ENCODE measurements at regions not wholly inside any gene's neighbourhood (a gene's known extent, or its start where the extent isn't known, plus 50 kb on each side); places are given as distances from the start of the nearest gene placed in this dataset.

DNA sequence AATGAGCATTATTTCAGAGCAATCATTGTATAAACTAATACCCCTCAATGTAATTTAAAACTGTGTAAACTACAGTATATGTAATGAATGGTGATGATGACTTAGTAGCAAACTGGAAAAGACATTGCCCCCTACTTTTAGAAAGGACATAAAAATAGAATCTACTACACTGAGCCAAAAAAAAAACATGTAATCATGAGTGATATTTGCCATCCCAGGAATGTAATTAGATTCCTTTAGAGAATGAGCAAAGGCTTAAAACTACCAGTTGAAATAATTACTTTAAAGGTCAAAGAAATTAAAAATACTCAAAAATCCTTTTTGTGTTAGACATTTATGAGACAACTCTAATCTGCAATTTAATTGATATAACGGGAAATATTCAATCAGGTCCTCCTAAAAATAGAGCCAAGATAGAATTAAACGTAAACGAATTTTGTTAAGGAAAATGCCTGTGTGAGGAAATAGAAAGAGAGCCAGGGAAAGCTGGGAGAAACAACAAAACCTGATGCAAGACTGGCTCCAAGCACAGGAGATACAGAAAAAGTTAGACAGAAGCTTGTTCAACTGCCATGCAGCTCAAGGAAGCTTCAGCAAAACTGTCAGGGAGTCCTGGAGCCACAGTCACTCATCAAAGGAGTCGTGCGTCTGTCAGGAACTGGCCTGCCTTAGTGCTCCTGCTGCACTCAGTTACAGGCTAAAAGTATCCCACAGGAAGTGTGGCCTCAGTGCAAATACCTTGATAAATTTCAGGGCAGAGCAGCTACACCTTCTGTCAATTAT is 655.7 kb upstream of the INTU start (continued):
- TF ChIP-seq, protein P1, sequence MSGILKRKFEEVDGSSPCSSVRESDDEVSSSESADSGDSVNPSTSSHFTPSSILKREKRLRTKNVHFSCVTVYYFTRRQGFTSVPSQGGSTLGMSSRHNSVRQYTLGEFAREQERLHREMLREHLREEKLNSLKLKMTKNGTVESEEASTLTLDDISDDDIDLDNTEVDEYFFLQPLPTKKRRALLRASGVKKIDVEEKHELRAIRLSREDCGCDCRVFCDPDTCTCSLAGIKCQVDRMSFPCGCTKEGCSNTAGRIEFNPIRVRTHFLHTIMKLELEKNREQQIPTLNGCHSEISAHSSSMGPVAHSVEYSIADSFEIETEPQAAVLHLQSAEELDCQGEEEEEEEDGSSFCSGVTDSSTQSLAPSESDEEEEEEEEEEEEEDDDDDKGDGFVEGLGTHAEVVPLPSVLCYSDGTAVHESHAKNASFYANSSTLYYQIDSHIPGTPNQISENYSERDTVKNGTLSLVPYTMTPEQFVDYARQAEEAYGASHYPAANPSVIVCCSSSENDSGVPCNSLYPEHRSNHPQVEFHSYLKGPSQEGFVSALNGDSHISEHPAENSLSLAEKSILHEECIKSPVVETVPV (CRISPR knock-in tag; IDR thresholded peaks at IDR 0.05), result no peak
- TF ChIP-seq ZNF70 (CRISPR knock-in tag; IDR thresholded peaks at IDR 0.05), result no peak

DNA sequence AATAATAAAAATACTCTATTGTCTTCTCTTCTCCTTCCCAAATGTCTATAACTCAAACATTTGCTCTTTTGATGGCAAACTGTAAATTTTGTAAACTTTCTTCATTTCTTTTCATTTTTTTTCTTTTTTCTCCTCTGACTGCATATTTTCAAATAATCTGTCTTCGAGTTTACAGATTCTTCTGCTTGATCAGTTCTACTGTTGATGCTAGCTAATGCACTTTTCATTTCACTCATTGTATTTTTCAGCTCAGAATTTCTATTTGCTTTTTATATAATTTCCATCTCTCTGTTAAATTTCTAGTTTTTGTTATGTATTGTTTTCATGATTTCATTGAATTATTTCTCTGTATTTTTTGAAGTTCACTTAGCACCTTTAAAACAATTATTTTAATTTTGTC is 646.8 kb upstream of the INTU start:
- ATAC-seq, result no peak
- TF ChIP-seq ZFP30 (CRISPR knock-in tag; IDR thresholded peaks at IDR 0.05), result peak; percentile 85
- no peak for TF ChIP-seq ZNF8 (CRISPR knock-in tag; IDR thresholded peaks at IDR 0.05)

DNA sequence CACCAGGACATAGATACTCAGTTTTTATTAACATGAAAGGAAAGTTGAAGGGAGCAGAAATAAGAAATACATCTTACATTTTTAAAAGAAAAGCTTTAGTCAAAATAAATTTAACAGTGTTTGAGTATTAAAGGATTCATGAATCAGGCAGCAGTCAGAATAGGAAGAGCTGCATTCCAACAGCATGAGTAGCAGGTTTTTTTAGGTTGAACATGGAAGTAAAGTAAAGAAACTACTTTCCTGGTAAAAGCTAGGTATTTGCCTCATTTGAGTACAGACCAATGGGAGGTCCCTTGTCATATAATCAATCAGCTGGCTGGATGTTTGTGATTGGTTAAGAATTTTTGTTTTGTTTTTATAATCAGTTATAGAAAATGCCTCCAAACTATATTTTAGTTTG is 645.9 kb upstream of the INTU start:
- ATAC-seq, result no peak

DNA sequence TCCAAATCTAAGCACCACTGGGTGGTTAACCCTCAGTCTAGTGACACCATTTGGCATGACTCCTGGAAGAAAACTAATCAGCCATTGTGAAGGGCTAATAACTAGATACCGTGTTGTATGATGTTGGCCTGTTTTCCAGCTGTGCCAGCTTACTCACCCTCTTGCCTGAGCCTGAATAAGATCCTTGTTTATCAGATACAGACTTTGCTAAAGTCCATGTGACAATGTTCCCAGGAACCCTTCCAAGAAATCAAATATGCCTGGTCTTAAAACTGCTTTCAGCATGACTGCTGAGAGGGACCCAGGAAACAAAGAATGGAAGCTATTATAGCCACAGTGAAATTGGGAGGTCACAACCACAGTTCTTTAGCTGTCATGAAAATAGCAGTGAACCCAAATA is 640.8 kb upstream of the INTU start:
- ATAC-seq, result no peak
- no peak for TF ChIP-seq OSR1 (CRISPR knock-in tag; IDR thresholded peaks at IDR 0.05)

More for the DNA sequence above, 645.9 kb upstream of the INTU start:
- TF ChIP-seq ISL1 (CRISPR knock-in tag; IDR thresholded peaks at IDR 0.05), result no peak

DNA sequence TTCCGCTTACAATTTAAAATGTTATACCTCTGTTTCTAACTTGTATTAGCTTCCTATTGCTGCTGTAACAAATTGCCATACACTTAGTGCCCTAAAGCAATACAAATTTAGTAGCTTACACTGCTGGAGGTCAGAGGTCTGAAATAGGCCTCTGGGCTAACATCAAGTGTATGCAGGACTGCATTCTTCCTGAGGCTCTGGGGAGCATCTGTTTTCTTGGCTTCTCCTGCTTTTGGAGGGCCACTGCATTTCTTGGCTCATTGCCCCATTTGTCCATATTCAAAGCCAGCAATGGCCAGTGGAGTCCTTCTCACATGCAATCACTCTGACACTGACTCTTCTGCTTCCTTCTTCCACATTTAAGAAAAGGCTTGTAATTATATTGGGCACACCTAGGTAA is 639.8 kb upstream of the INTU start:
- ATAC-seq, result no peak
- TF ChIP-seq ZNF70 (CRISPR knock-in tag; IDR thresholded peaks at IDR 0.05) (no peak), TCF4 (CRISPR knock-in tag; IDR thresholded peaks at IDR 0.05; ENCODE audit: borderline replicate concordance) (no peak), BACH2 (CRISPR knock-in tag; IDR thresholded peaks at IDR 0.05; ENCODE audit: borderline replicate concordance) (no peak), GLIS3 (CRISPR knock-in tag; IDR thresholded peaks at IDR 0.05) (no peak), CSDC2 (CRISPR knock-in tag; IDR thresholded peaks at IDR 0.05) (no peak), RARB (CRISPR knock-in tag; IDR thresholded peaks at IDR 0.05) (no peak), ZC3H10 (CRISPR knock-in tag; IDR thresholded peaks at IDR 0.05) (no peak), ZFP30 (CRISPR knock-in tag; IDR thresholded peaks at IDR 0.05) (no peak), SNAI2 (CRISPR knock-in tag; IDR thresholded peaks at IDR 0.05) (no peak), ARNTL (CRISPR knock-in tag; IDR thresholded peaks at IDR 0.05; ENCODE audit: borderline replicate concordance, low read depth) (no peak), TOX (CRISPR knock-in tag; IDR thresholded peaks at IDR 0.05; ENCODE audit: borderline replicate concordance) (no peak), PPARA (CRISPR knock-in tag; IDR thresholded peaks at IDR 0.05; ENCODE audit: borderline replicate concordance) (no peak), ISL1 (CRISPR knock-in tag; IDR thresholded peaks at IDR 0.05) (no peak)
- TF ChIP-seq, protein P1 (CRISPR knock-in tag; IDR thresholded peaks at IDR 0.05), result no peak
- TF ChIP-seq, protein P2, sequence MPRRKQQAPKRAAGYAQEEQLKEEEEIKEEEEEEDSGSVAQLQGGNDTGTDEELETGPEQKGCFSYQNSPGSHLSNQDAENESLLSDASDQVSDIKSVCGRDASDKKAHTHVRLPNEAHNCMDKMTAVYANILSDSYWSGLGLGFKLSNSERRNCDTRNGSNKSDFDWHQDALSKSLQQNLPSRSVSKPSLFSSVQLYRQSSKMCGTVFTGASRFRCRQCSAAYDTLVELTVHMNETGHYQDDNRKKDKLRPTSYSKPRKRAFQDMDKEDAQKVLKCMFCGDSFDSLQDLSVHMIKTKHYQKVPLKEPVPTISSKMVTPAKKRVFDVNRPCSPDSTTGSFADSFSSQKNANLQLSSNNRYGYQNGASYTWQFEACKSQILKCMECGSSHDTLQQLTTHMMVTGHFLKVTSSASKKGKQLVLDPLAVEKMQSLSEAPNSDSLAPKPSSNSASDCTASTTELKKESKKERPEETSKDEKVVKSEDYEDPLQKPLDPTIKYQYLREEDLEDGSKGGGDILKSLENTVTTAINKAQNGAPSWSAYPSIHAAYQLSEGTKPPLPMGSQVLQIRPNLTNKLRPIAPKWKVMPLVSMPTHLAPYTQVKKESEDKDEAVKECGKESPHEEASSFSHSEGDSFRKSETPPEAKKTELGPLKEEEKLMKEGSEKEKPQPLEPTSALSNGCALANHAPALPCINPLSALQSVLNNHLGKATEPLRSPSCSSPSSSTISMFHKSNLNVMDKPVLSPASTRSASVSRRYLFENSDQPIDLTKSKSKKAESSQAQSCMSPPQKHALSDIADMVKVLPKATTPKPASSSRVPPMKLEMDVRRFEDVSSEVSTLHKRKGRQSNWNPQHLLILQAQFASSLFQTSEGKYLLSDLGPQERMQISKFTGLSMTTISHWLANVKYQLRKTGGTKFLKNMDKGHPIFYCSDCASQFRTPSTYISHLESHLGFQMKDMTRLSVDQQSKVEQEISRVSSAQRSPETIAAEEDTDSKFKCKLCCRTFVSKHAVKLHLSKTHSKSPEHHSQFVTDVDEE (CRISPR knock-in tag; IDR thresholded peaks at IDR 0.05), result no peak
- TF ChIP-seq, protein P3, sequence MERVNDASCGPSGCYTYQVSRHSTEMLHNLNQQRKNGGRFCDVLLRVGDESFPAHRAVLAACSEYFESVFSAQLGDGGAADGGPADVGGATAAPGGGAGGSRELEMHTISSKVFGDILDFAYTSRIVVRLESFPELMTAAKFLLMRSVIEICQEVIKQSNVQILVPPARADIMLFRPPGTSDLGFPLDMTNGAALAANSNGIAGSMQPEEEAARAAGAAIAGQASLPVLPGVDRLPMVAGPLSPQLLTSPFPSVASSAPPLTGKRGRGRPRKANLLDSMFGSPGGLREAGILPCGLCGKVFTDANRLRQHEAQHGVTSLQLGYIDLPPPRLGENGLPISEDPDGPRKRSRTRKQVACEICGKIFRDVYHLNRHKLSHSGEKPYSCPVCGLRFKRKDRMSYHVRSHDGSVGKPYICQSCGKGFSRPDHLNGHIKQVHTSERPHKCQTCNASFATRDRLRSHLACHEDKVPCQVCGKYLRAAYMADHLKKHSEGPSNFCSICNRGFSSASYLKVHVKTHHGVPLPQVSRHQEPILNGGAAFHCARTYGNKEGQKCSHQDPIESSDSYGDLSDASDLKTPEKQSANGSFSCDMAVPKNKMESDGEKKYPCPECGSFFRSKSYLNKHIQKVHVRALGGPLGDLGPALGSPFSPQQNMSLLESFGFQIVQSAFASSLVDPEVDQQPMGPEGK (CRISPR knock-in tag; IDR thresholded peaks at IDR 0.05; ENCODE audit: borderline replicate concordance), result no peak
- TF ChIP-seq, protein P4, sequence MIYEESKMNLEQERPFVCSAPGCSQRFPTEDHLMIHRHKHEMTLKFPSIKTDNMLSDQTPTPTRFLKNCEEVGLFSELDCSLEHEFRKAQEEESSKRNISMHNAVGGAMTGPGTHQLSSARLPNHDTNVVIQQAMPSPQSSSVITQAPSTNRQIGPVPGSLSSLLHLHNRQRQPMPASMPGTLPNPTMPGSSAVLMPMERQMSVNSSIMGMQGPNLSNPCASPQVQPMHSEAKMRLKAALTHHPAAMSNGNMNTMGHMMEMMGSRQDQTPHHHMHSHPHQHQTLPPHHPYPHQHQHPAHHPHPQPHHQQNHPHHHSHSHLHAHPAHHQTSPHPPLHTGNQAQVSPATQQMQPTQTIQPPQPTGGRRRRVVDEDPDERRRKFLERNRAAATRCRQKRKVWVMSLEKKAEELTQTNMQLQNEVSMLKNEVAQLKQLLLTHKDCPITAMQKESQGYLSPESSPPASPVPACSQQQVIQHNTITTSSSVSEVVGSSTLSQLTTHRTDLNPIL (CRISPR knock-in tag; IDR thresholded peaks at IDR 0.05; ENCODE audit: low read depth), result no peak
